Left lung (tissue), 4 donors: ENCODE measurements at regions not wholly inside any gene's neighbourhood (a gene's known extent, or its start where the extent isn't known, plus 50 kb on each side); places are given as distances from the start of the nearest gene placed in this dataset.

Experiments
- ATAC-seq: fragments of 200-7000 bp; cut with Tn5 transposase; one replicate; pipeline ENCODE4 v1.9.1; 2020; ENCODE audit warnings: moderate library complexity
- DNase-seq, 4 donors: peaks; one replicate each; pipeline ENCODE4 v3.0.0-alpha.2; 2013 to 2020
- H3K27ac ChIP-seq, 2 donors: fragments of 200-600 bp; sonication (generic) in 1 of 2; one replicate each; pipeline versions ENCODE4 v1.5.0 to v1.8.0; 2020 to 2021
- H3K27me3 ChIP-seq, 2 donors: fragments of 200-600 bp; sonication (generic) in 1 of 2; one replicate each; pipeline versions ENCODE4 v1.5.0 to v1.8.0; 2020 to 2021
- H3K36me3 ChIP-seq, 2 donors: fragments of 200-600 bp; sonication (generic) in 1 of 2; one replicate each; pipeline versions ENCODE4 v1.5.0 to v1.8.0; 2020 to 2021
- H3K4me1 ChIP-seq, 2 donors: fragments of 200-600 bp; one replicate each; pipeline ENCODE4 v1.8.0; 2021
- H3K4me3 ChIP-seq, 2 donors: fragments of 200-600 bp; sonication (generic) in 1 of 2; one replicate each; pipeline versions ENCODE4 v1.5.0 to v1.8.0; 2020 to 2021; ENCODE audit warnings: mild to moderate bottlenecking in 1 of 2
- H3K9me3 ChIP-seq, 2 donors: fragments of 200-600 bp; sonication (generic) in 1 of 2; one replicate each; pipeline versions ENCODE4 v1.5.0 to v1.8.0; 2020 to 2021
- CTCF ChIP-seq, 2 donors: fragments of 200-600 bp; sonication (generic) in 1 of 2; IDR thresholded peaks; one replicate each; pipeline versions ENCODE4 v1.5.0 to v1.8.0; 2021; ENCODE audit warnings: antibody characterized with exemption in 2 of 2
- intact Hi-C, 2 donors: fragments of 100-400 bp; cut with DNase I; formaldehyde crosslinking; loops; one replicate each; pipeline versions ENCODE4 v1.11.2 to v1.14.2; 2022
- donor health status: DM: no; HTN: yes; CAD: no.
- donor health status: DM: no; HTN: no; CAD: no.

- H3K27me3 ChIP-seq, result no peaks in the 10 kb centered on the region
- no peak overlapping the region for H3K27ac ChIP-seq
- no peaks in the 10 kb centered on the region for H3K4me1 ChIP-seq
- no peak for DNase-seq
- H3K36me3 ChIP-seq, result no peaks in the 10 kb centered on the region
- intact Hi-C loops, result no loop called here
- no peak for TF ChIP-seq CTCF (IDR thresholded peaks at IDR 0.05)
- no peak for ATAC-seq
- no peak overlapping the region for H3K4me3 ChIP-seq
- no peaks in the 10 kb centered on the region for H3K9me3 ChIP-seq
Measured at GRCh38 chr5:125974679-125975078, 448.5 kb upstream of the GRAMD2B start.

GRCh38 chr5:125976421-125977000 lies 446.7 kb upstream of the GRAMD2B start:
- TF ChIP-seq CTCF (IDR thresholded peaks at IDR 0.05), result no peak
- Histone ChIP-seq H3K4me3 (no peak overlapping the region), H3K27ac (no peak overlapping the region), H3K36me3 (no peaks in the 10 kb centered on the region), H3K27me3 (no peaks in the 10 kb centered on the region), H3K4me1 (no peaks in the 10 kb centered on the region), H3K9me3 (no peaks in the 10 kb centered on the region)
- ATAC-seq (no peak), DNase-seq (no peak)
- intact Hi-C loops, result no loop called here

GRCh38 chr5:125978015-125978414 lies 445.2 kb upstream of the GRAMD2B start:
- Histone ChIP-seq H3K4me1 (no peaks in the 10 kb centered on the region), H3K36me3 (no peaks in the 10 kb centered on the region), H3K4me3 (no peak overlapping the region), H3K27me3 (no peaks in the 10 kb centered on the region), H3K9me3 (no peaks in the 10 kb centered on the region), H3K27ac (no peak overlapping the region)
- intact Hi-C loops, result no loop called here
- TF ChIP-seq CTCF (IDR thresholded peaks at IDR 0.05), result no peak
- ATAC-seq, result no peak
- no peak for DNase-seq

GRCh38 chr5:125979636-125980035 lies 443.6 kb upstream of the GRAMD2B start:
- intact Hi-C loops, result no loop called here
- H3K4me1 ChIP-seq, result no peaks in the 10 kb centered on the region
- peaks cover 0 to 4% of the 10 kb centered on the region in 2 donors for H3K9me3 ChIP-seq
- no peak for TF ChIP-seq CTCF (IDR thresholded peaks at IDR 0.05)
- no peaks in the 10 kb centered on the region for H3K36me3 ChIP-seq
- H3K4me3 ChIP-seq, result no peak overlapping the region
- H3K27me3 ChIP-seq, result no peaks in the 10 kb centered on the region
- H3K27ac ChIP-seq, result no peak overlapping the region
- DNase-seq (no peak), ATAC-seq (no peak)

- H3K27me3 ChIP-seq, result no peaks in the 10 kb centered on the region
- H3K4me1 ChIP-seq, result no peaks in the 10 kb centered on the region
- no peak for TF ChIP-seq CTCF (IDR thresholded peaks at IDR 0.05)
- DNase-seq (no peak), ATAC-seq (no peak)
- H3K36me3 ChIP-seq, result no peaks in the 10 kb centered on the region
- peaks cover 0 to 6% of the 10 kb centered on the region in 2 donors for H3K9me3 ChIP-seq
- intact Hi-C loops, result no loop called here
- H3K4me3 ChIP-seq, result no peak overlapping the region
- H3K27ac ChIP-seq, result no peak overlapping the region
Measured at GRCh38 chr5:125981016-125981415, 442.2 kb upstream of the GRAMD2B start.
